Heart left ventricle (tissue), 16 donors: ENCODE measurements at regions not wholly inside any gene's neighbourhood (a gene's known extent, or its start where the extent isn't known, plus 50 kb on each side); places are given as distances from the start of the nearest gene placed in this dataset.

ENCODE experiments used
- ATAC-seq, 4 donors: fragments of 200-7000 bp; cut with Tn5 transposase; one replicate each; pipeline ENCODE4 v1.9.1; 2020 to 2022; ENCODE audit warnings: moderate library complexity in 4 of 4, mild to moderate bottlenecking in 3 of 4, moderate number of reproducible peaks in 1 of 4
- DNase-seq, 5 donors: peaks; one replicate each; pipeline ENCODE4 v3.0.0-alpha.2; 2020
- H3K27ac ChIP-seq, 12 donors: fragments of 200-600 bp; sonication (generic) in 4 of 12; one replicate each; pipeline versions ENCODE4 v1.5.0 to v1.8.0; 2016 to 2022; ENCODE audit warnings: mild to moderate bottlenecking in 2 of 12
- H3K27me3 ChIP-seq, 9 donors: fragments of 200-600 bp; sonication (generic) in 2 of 9; one replicate each; pipeline versions ENCODE4 v1.5.1 to v1.8.0; 2016 to 2022; ENCODE audit warnings: mild to moderate bottlenecking in 3 of 9
- H3K36me3 ChIP-seq, 9 donors: fragments of 200-600 bp; sonication (generic) in 2 of 9; one replicate each; pipeline versions ENCODE4 v1.5.0 to v1.8.0; 2018 to 2022; ENCODE audit warnings: mild to moderate bottlenecking in 2 of 9
- H3K4me1 ChIP-seq, 12 donors: fragments of 200-600 bp; sonication (generic) in 4 of 12; one replicate each; pipeline versions ENCODE4 v1.5.0 to v1.8.0; 2016 to 2022; ENCODE audit warnings: mild to moderate bottlenecking in 3 of 12
- H3K4me3 ChIP-seq, 12 donors: fragments of 200-600 bp; sonication (generic) in 4 of 12; one replicate each; pipeline versions ENCODE4 v1.5.0 to v1.8.0; 2017 to 2022; ENCODE audit warnings: mild to moderate bottlenecking in 9 of 12, moderate library complexity in 4 of 12
- H3K9me3 ChIP-seq, 12 donors: fragments of 200-600 bp; sonication (generic) in 4 of 12; one replicate each; pipeline versions ENCODE4 v1.5.0 to v1.8.0; 2016 to 2022; ENCODE audit warnings: mild to moderate bottlenecking in 1 of 12
- POLR2A ChIP-seq, 2 donors: fragments of 450-650 bp; IDR thresholded peaks; one replicate each; pipeline ENCODE4 v1.6.1; 2017; ENCODE audit warnings: antibody characterized with exemption in 2 of 2, mild to moderate bottlenecking in 2 of 2, moderate library complexity in 2 of 2
- WGBS, 4 donors: extraction: QIAGEN DNeasy Blood & Tissue Kit in 2 of 4; methylation state at CpG; one replicate each; pipeline versions ENCODE4 v1.1.5 to v1.1.7; 2013 to 2018; 5-methylcytosine and 5-hydroxymethylcytosine counted together
- intact Hi-C, 10 donors: fragments of 100-400 bp; cut with DNase I; formaldehyde crosslinking; loops; one replicate each; pipeline versions ENCODE4 v1.11.1 to v1.14.2; 2022
- TF ChIP-seq, protein P1 (sequence below), 12 donors: fragments of 200-600 bp; sonication (generic) in 4 of 12; IDR thresholded peaks; one replicate each; pipeline versions ENCODE4 v1.5.0 to v1.8.0; 2018 to 2022; ENCODE audit warnings: antibody characterized with exemption in 12 of 12, mild to moderate bottlenecking in 5 of 12
- donor health status: ischemic (EF 13 %, LVEDD 7.1; RV severe dilation, severe dysfunction).
- donor health status: healthy with polysubstance abuse.
- donor health status: DM: no; HTN: yes; CAD: no.
- donor health status: DM: no; HTN: no; CAD: no.
- donor health status: ischemic (EF 25% LVEDD 6.9; RV normal size, moderate dysfunction).
- donor health status: ischemic (EF 25% LVEDD 5.7; RV mildly dilated, moderate dysfunction).
- donor health status: healthy.
- donor health status: DM: yes; HTN: yes; CAD: no.
- donor health status: ischemic (EF 35%, LVEDD 5.7; RV mildly dilated, moderate dysfunction).
- donor health status: nonischemic (EF 11% LVEDD 7.7; RV severe dilation, severe dysfunction).
- donor health status: DM: yes; HTN: yes; CAD: no.
- donor health status: PGD.
- donor health status: ischemic (EF 29% LVEDD 5.4; RV normal size, mild dysfunction).
- donor health status: nonischemic (EF 23%, LVEDD 6.1; RV moderate dilation, normal function).

DNA sequence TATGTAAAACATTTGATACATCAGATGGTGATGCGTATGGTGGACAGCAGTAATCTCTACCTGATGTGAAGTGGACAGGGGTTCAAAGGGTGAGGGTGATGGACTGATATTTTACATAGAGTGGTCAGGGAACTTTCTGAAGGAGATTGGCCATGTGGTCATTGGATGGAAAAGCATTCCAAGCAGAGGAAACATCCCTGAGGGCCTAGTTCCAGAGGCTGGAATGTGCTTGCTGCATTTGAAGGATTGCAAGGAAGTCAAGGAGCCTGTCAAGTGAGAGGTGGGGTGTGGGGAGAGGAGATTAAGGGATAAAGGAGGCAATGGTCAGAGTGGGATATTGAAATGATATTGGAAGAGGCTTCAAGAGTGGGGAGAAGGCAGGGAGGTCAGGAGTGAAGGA lies 151.9 kb upstream of the NTM start:
- TF ChIP-seq, protein P1, sequence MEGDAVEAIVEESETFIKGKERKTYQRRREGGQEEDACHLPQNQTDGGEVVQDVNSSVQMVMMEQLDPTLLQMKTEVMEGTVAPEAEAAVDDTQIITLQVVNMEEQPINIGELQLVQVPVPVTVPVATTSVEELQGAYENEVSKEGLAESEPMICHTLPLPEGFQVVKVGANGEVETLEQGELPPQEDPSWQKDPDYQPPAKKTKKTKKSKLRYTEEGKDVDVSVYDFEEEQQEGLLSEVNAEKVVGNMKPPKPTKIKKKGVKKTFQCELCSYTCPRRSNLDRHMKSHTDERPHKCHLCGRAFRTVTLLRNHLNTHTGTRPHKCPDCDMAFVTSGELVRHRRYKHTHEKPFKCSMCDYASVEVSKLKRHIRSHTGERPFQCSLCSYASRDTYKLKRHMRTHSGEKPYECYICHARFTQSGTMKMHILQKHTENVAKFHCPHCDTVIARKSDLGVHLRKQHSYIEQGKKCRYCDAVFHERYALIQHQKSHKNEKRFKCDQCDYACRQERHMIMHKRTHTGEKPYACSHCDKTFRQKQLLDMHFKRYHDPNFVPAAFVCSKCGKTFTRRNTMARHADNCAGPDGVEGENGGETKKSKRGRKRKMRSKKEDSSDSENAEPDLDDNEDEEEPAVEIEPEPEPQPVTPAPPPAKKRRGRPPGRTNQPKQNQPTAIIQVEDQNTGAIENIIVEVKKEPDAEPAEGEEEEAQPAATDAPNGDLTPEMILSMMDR (IDR thresholded peaks at IDR 0.05) = no peak
- TF ChIP-seq POLR2A (IDR thresholded peaks at IDR 0.05) = no peak

DNA sequence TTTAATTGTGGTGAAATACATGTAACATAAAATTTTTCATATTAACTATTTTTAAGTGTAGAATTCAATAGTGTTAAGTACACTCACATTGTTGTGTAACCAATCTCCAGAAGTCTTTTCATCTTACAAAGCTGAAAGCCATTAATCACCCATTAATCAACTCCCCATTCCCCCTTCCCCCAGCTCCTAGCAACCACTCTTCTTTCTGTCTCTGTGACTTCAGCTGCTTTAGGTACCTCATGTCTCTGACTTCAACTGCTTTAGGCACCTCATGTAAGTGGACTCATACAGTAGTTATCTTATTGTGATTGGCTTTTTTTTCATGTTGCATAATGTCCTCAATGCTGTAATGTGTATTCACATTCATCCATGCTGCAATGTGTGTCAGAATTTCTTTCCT lies 150.8 kb upstream of the NTM start:
- H3K4me1 ChIP-seq = no peaks in the 10 kb centered on the region
- H3K4me3 ChIP-seq = no peak overlapping the region
- peaks cover 0 to 4% (median 0%) of the 10 kb centered on the region in 12 donors for H3K9me3 ChIP-seq
- no peaks in the 10 kb centered on the region for H3K36me3 ChIP-seq
- peaks cover 0 to 6% (median 0%) of the 10 kb centered on the region in 9 donors for H3K27me3 ChIP-seq
- no peak for DNase-seq
- no peak for ATAC-seq
- TF ChIP-seq, protein P1 (IDR thresholded peaks at IDR 0.05) = no peak
- no peak for TF ChIP-seq POLR2A (IDR thresholded peaks at IDR 0.05)
- intact Hi-C loops = loop anchor here in 8 of 10 donors (2.0 to 10.0 kb wide), 6 partner anchors 152 to 295 kb away; no protein-coding TSS in a partner anchor
- no peak overlapping the region for H3K27ac ChIP-seq

More for the DNA sequence above, 151.9 kb upstream of the NTM start:
- WGBS, 4 donors = 84 to 94% (median 93%) methylated on average over 1 of the region's 1 CpG
- no peak for ATAC-seq
- no peak for DNase-seq
- H3K4me1 ChIP-seq = no peaks in the 10 kb centered on the region
- no peak overlapping the region for H3K4me3 ChIP-seq
- intact Hi-C loops = loop anchor here in 8 of 10 donors (2.0 to 10.0 kb wide), 6 partner anchors 151 to 294 kb away; no protein-coding TSS in a partner anchor
- H3K9me3 ChIP-seq = no peaks in the 10 kb centered on the region
- no peak overlapping the region for H3K27ac ChIP-seq
- no peaks in the 10 kb centered on the region for H3K36me3 ChIP-seq
- H3K27me3 ChIP-seq = peaks cover 0 to 6% (median 0%) of the 10 kb centered on the region in 9 donors

DNA sequence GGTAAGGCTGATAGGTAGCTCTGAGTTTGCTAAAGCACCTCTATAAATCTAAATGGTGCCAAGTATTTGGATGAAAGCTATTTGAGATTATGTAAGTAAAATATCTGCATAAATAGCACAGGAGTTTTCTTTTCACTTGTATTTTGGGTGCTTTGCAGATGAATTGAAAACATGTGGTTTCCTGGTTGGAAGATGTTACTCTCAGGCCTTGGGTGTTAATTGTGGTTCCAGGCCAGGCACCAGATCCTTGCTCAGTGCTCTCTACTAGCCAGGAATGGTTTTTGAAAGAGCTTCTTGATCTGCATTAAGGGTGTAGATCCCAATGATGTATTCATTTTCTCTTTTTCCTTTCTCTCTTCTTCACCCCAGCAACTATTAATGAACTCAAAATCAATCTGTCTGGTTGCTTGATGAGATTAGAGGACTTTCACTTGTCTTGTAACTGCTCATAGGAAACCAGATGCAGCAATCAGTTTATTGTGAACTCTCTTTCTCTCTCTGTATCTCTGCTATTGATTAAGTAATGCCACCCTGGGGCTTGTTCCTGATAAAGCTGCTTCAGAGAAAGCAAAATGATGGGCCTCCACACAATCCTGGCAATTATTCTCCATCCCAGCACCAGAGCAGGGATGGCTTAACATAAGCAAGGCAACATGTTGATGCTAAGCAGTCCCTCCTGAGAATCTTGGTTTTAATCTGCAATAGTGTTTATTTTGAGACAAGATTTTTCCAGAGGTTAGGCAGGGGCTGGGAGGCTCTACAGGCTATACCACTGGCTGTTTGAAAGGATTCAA lies 147.0 kb upstream of the NTM start:
- no peaks in the 10 kb centered on the region for H3K4me1 ChIP-seq
- H3K9me3 ChIP-seq = peaks cover 0 to 17% (median 0%) of the 10 kb centered on the region in 12 donors
- intact Hi-C loops = no loop called here
- no peak for DNase-seq
- H3K4me3 ChIP-seq = no peak overlapping the region
- H3K27ac ChIP-seq = no peak overlapping the region
- no peak for ATAC-seq
- H3K27me3 ChIP-seq = peaks cover 0 to 4% (median 0%) of the 10 kb centered on the region in 9 donors
- TF ChIP-seq, protein P1 (IDR thresholded peaks at IDR 0.05) = no peak
- no peak for TF ChIP-seq POLR2A (IDR thresholded peaks at IDR 0.05)
- no peaks in the 10 kb centered on the region for H3K36me3 ChIP-seq

DNA sequence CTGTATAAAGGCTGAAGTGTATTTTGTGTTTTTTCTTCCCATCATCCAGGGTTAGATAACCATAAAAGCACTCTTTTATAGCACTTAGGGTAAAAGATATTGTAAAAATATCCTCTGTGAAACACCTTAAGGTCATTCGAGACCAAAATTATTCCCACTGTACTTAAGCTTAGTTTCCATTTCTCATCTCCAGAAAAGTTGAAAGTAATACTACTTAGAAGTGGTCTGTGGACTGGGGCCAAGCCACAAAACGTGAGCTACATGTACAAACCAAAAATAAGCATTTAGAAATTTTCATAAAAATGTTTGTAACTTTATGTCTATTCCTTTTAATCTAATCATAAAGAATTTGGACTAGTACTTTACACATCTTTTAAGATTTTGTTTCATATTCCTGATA lies 142.0 kb upstream of the NTM start:
- Histone ChIP-seq H3K9me3 (peaks cover 0 to 17% (median 0%) of the 10 kb centered on the region in 12 donors), H3K4me1 (no peaks in the 10 kb centered on the region), H3K4me3 (no peak overlapping the region), H3K27me3 (peaks cover 0 to 3% (median 0%) of the 10 kb centered on the region in 9 donors), H3K27ac (no peak overlapping the region), H3K36me3 (no peaks in the 10 kb centered on the region)
- intact Hi-C loops = no loop called here
- ATAC-seq = no peak
- TF ChIP-seq POLR2A (IDR thresholded peaks at IDR 0.05) = no peak
- 47 to 56% (median 50%) methylated on average over 2 of the region's 2 CpGs for WGBS, 4 donors
- no peak for DNase-seq
